ENCODE measurements at regions not wholly inside any gene's neighbourhood (a gene's known extent, or its start where the extent isn't known, plus 50 kb on each side); places are given as distances from the start of the nearest gene placed in this dataset.

GRCh38 chr1:217032715-217033367 is 309.6 kb upstream of the ESRRG start:
- intact Hi-C loops (cut with micrococcal nuclease; ENCODE audit: unreplicated experiment): no loop called here
- Histone ChIP-seq H3K4me2 (ENCODE audit: low read length) (no peak overlapping the region), H3K36me3 (ENCODE audit: insufficient read depth, low read length) (no peaks in the 10 kb centered on the region), H3K4me1 (ENCODE audit: insufficient read depth, low read length, poor library complexity, severe bottlenecking) (peaks cover 4% of the 10 kb centered on the region), H3K27ac (ENCODE audit: low read depth, low read length, poor library complexity, severe bottlenecking) (no peak overlapping the region), H3K4me3 (ENCODE audit: low read depth, low read length, poor library complexity, severe bottlenecking) (no peak overlapping the region), H3K9me2 (ENCODE audit: insufficient read depth, low read length) (no peaks in the 10 kb centered on the region), H2AFZ (ENCODE audit: low read length) (no peak overlapping the region), H4K20me1 (ENCODE audit: insufficient read depth, low read length) (no peaks in the 10 kb centered on the region), H3K9me3 (ENCODE audit: low read length) (no peaks in the 10 kb centered on the region), H3K79me2 (ENCODE audit: insufficient read depth, low read depth, low read length) (no peaks in the 10 kb centered on the region)
- TF ChIP-seq CTCF (conservative IDR thresholded peaks at IDR 0.05; ENCODE audit: low read length): no peak
- no peak for TF ChIP-seq EZH2phosphoT487 (IDR thresholded peaks at IDR 0.05; ENCODE audit: borderline replicate concordance, low read depth, low read length)
- ChIA-PET POLR2A (no interaction called here), CTCF (ENCODE audit: unreplicated experiment) (no interaction called here)
- DNase-seq (ENCODE audit: low spot score): no peak
- BruUV-seq (replicated peaks): no TSS peak

GRCh38 chr1:217029281-217030157 is 306.3 kb upstream of the ESRRG start:
- no peak for DNase-seq (ENCODE audit: low spot score)
- H3K9me2 ChIP-seq (ENCODE audit: insufficient read depth, low read length): no peaks in the 10 kb centered on the region
- no peaks in the 10 kb centered on the region for H3K9me3 ChIP-seq (ENCODE audit: low read length)
- H2AFZ ChIP-seq (ENCODE audit: low read length): no peak overlapping the region
- intact Hi-C loops (cut with micrococcal nuclease; ENCODE audit: unreplicated experiment): no loop called here
- no peak overlapping the region for H3K4me2 ChIP-seq (ENCODE audit: low read length)
- H4K20me1 ChIP-seq (ENCODE audit: insufficient read depth, low read length): no peaks in the 10 kb centered on the region
- H3K4me3 ChIP-seq (ENCODE audit: low read depth, low read length, poor library complexity, severe bottlenecking): no peak overlapping the region
- CTCF ChIA-PET (ENCODE audit: unreplicated experiment): interaction anchor here (0.6 kb wide), 1 partner anchor 207 kb away, joined by 4 read pairs; no protein-coding TSS in a partner anchor
- no peak for TF ChIP-seq EZH2phosphoT487 (IDR thresholded peaks at IDR 0.05; ENCODE audit: borderline replicate concordance, low read depth, low read length)
- no peak for TF ChIP-seq CTCF (conservative IDR thresholded peaks at IDR 0.05; ENCODE audit: low read length)
- no peaks in the 10 kb centered on the region for H3K36me3 ChIP-seq (ENCODE audit: insufficient read depth, low read length)
- H3K27ac ChIP-seq (ENCODE audit: low read depth, low read length, poor library complexity, severe bottlenecking): no peak overlapping the region
- POLR2A ChIA-PET: no interaction called here
- no peaks in the 10 kb centered on the region for H3K79me2 ChIP-seq (ENCODE audit: insufficient read depth, low read depth, low read length)
- H3K4me1 ChIP-seq (ENCODE audit: insufficient read depth, low read length, poor library complexity, severe bottlenecking): peaks cover 16% of the 10 kb centered on the region
- no TSS peak for BruUV-seq (replicated peaks)

Measured in OCI-LY7 (cell line).